ENCODE measurements at regions not wholly inside any gene's neighbourhood (a gene's known extent, or its start where the extent isn't known, plus 50 kb on each side); places are given as distances from the start of the nearest gene placed in this dataset.

DNA sequence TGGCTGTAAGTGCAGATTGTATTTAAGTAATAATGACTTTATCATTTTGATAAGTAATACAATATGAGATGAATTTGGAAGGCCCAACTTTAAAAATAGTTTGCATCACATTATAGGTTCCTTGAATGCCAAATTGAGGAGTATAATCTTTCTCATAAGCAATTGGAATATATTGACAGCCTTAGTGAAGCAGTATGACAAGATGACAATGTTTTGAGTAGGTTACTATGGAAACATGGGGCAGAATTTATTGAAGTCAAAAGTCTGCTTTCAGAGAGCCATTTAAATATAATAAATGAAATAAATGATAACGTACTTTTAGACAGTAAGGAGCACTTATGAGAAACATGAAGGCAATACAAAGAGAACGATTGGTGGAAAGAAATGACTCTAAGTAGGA lies 776.4 kb downstream of the TECRL start:
- Histone ChIP-seq H2BK20ac (ENCODE audit: low read depth, low read length, poor library complexity, severe bottlenecking) (no peak overlapping the region), H3K18ac (ENCODE audit: insufficient read length, low read depth, low read length) (no peak overlapping the region), H3K4me1 (ENCODE audit: insufficient read depth, low read length) (no peaks in the 10 kb centered on the region), H4K20me1 (ENCODE audit: control insufficient read depth, insufficient read depth, insufficient read length) (no peaks in the 10 kb centered on the region), H3K23ac (ENCODE audit: insufficient read length, low read depth, low read length) (no peak overlapping the region), H2AFZ (ENCODE audit: low read length) (no peak overlapping the region), H2BK15ac (ENCODE audit: low read depth, low read length) (no peak overlapping the region), H3K9me3 (ENCODE audit: control insufficient read depth, low read depth, low read length) (no peaks in the 10 kb centered on the region), H3T11ph (ENCODE audit: low read length) (no peak overlapping the region), H3K9ac (ENCODE audit: extremely low read depth, insufficient read length, low read length) (no peak overlapping the region), H2AK5ac (ENCODE audit: insufficient read length, low read length) (no peak overlapping the region), H2BK12ac (ENCODE audit: insufficient read length, low read depth, low read length) (no peak overlapping the region), H4K8ac (replicated peaks; ENCODE audit: insufficient read length, low read depth, low read length) (no peak overlapping the region), H3K4me2 (ENCODE audit: insufficient read depth, insufficient read length, low read length) (no peak overlapping the region), H3K27me3 (ENCODE audit: insufficient read depth, low read length) (no peaks in the 10 kb centered on the region), H3K79me1 (ENCODE audit: insufficient read depth, low read depth, low read length, poor library complexity, severe bottlenecking) (no peaks in the 10 kb centered on the region), H3K79me2 (ENCODE audit: insufficient read depth, low read length) (no peaks in the 10 kb centered on the region), H2BK5ac (ENCODE audit: insufficient read length, low read length) (no peak overlapping the region), H2BK120ac (ENCODE audit: low read depth, low read length, poor library complexity, severe bottlenecking) (no peak overlapping the region), H3K23me2 (ENCODE audit: insufficient read length, low read depth, low read length, poor library complexity, severe bottlenecking) (no peaks in the 10 kb centered on the region), H3K4ac (ENCODE audit: low read depth, low read length) (no peak overlapping the region), H3K14ac (ENCODE audit: insufficient read depth, low read length) (no peak overlapping the region), H3K56ac (ENCODE audit: insufficient read length, low read depth, low read length) (no peak overlapping the region), H3K27ac (ENCODE audit: insufficient read length, low read depth, low read length) (no peak overlapping the region), H4K91ac (ENCODE audit: insufficient read length, low read depth, low read length) (no peak overlapping the region), H4K5ac (ENCODE audit: insufficient read length, low read depth, low read length) (no peak overlapping the region)
- no peak for DNase-seq
- no CpG with 5 or more reads among the region's 2 CpGs for WGBS (ENCODE audit: extremely low coverage, insufficient read length, low lambda C conversion rate)
- H3K4me3 Mint-ChIP-seq = no peak overlapping the region
- H3K4me1 Mint-ChIP-seq = no peaks in the 10 kb centered on the region
- H3K36me3 Mint-ChIP-seq (ENCODE audit: insufficient read depth in 1 of 3, low read depth in 3 of 3) = 0 out of 7 replicates have a peak, but pooled peaks cover 0 to 4% (median 0%) of the 10 kb centered on the region in 3 experiments
- H3K27ac Mint-ChIP-seq = no peak overlapping the region
- TF ChIP-seq, protein P1, sequence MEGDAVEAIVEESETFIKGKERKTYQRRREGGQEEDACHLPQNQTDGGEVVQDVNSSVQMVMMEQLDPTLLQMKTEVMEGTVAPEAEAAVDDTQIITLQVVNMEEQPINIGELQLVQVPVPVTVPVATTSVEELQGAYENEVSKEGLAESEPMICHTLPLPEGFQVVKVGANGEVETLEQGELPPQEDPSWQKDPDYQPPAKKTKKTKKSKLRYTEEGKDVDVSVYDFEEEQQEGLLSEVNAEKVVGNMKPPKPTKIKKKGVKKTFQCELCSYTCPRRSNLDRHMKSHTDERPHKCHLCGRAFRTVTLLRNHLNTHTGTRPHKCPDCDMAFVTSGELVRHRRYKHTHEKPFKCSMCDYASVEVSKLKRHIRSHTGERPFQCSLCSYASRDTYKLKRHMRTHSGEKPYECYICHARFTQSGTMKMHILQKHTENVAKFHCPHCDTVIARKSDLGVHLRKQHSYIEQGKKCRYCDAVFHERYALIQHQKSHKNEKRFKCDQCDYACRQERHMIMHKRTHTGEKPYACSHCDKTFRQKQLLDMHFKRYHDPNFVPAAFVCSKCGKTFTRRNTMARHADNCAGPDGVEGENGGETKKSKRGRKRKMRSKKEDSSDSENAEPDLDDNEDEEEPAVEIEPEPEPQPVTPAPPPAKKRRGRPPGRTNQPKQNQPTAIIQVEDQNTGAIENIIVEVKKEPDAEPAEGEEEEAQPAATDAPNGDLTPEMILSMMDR (conservative IDR thresholded peaks at IDR 0.05) = no peak
- peaks cover 10 to 12% of the 10 kb centered on the region in 2 experiments; a peak in 3 of 5 replicates for H3K9me3 Mint-ChIP-seq
- H3K27me3 Mint-ChIP-seq (ENCODE audit: low read depth) = no peaks in the 10 kb centered on the region

Measured in H9 (cell line).